ENCODE measurements at regions not wholly inside any gene's neighbourhood (a gene's known extent, or its start where the extent isn't known, plus 50 kb on each side); places are given as distances from the start of the nearest gene placed in this dataset.

DNA sequence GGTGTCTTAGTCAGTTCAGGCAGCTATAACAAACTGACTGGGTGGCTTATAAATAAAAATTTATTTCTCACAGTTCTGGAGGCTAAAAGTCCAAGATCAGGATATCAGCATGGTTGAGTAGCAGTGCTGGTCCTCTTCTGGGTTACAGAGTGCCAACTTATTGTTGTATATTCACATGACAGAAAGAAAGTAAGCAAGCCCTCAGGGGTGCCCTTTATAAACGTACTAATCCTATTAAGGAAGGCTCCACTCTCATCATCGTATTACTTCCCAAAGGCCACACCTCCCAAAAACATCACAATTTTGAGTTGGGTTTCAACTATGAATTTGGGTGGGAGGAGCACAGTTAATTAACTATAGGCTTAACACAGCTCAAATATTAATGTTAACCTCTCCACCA is 653.0 kb downstream of the DIPK2A start:
- no peak for DNase-seq (ENCODE audit: low spot score)

GRCh38 chr3:144626835-144627234 is 655.2 kb downstream of the DIPK2A start:
- no peak for DNase-seq (ENCODE audit: low spot score)

- no peak for DNase-seq (ENCODE audit: low spot score)
Observed at GRCh38 chr3:144629381-144629780, 657.8 kb downstream of the DIPK2A start.

- DNase-seq (ENCODE audit: low spot score) = no peak
Observed at GRCh38 chr3:144636833-144637232, 665.2 kb downstream of the DIPK2A start.

GRCh38 chr3:144638009-144638408 is 666.4 kb downstream of the DIPK2A start:
- DNase-seq (ENCODE audit: low spot score) = no peak

DNA sequence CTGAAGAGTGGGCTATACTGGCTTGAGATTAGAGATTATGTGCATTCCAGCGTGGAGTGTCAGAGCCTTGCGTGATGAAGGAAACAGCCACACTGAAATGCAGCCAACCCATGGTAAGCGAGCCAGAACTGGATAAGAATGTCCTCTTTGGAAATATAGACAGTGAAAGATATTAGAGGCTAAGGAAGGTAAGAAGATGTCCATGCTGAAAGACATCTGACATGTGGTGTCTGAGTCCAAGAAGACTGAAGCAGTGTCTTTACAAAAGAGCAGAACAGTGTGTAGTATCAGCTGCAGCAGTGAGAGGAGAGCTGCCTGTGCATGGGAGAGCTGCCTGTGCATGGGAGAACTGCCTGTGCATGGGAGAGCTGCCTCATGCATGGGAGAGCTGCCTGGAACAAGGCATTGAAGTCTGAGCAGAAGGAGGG is 672.2 kb downstream of the DIPK2A start:
- DNase-seq (ENCODE audit: low spot score) = no peak

- no peak for DNase-seq (ENCODE audit: low spot score)
Observed at GRCh38 chr3:144645300-144645699, 673.7 kb downstream of the DIPK2A start.

DNA sequence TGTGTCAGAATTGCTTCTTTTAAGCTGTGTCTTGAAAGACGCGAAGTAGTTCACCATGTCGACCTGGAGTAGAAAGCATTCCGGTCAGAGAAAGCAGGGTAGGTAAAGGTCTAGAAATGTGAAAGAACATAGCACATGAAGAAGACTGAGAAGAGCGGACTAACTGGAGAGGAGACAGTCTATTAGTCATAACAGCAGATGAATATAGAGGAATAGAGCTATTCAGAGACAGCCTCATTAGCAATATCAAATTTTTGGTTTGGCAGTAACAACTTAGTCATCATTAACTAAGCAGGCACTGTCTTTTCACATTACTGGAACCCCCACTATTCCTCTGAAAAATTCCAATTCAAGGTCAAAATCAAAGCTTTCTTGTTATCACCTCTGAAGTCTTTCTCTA is 678.8 kb downstream of the DIPK2A start:
- DNase-seq (ENCODE audit: low spot score) = no peak

- no peak for DNase-seq (ENCODE audit: low spot score)
Observed at GRCh38 chr3:144652573-144652972, 681.0 kb downstream of the DIPK2A start.

DNA sequence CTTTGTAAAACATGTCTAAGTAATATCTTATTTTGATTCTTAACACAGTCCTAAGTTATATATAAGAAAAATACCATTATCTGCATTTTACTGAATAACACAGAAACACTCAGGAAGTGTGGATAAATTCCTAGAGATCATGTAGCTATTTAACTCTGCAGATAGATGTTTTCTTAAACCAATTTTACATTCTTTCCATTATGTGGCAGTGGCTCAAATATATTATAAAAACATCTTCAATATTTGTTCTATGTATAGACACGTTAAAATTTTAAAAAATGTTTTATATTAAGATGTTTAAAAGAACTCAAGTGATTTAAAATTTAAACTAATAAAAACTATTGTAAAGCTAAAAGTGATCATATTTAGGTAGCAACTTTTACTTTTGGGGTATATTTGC is 683.8 kb downstream of the DIPK2A start:
- DNase-seq (ENCODE audit: low spot score) = no peak

DNA sequence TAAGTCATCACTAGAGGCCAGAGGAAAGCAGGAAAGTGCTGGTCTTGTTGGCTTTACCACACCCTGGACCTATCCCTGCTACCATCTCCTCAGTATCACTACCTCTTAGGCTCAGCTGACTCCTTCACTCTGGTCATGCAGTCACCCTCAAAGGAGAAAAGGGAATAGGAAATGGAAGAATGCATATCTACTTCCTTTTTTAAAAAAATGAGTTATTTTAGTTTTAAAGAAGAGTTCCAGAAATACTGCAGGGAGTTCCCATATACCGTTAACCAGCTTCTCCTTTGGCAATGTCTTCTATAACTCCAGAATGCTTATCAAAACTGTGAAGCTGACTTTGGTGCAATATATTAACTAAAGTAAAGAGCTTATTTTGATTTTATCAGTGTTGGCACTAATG is 688.6 kb downstream of the DIPK2A start:
- no peak for DNase-seq (ENCODE audit: low spot score)

DNA sequence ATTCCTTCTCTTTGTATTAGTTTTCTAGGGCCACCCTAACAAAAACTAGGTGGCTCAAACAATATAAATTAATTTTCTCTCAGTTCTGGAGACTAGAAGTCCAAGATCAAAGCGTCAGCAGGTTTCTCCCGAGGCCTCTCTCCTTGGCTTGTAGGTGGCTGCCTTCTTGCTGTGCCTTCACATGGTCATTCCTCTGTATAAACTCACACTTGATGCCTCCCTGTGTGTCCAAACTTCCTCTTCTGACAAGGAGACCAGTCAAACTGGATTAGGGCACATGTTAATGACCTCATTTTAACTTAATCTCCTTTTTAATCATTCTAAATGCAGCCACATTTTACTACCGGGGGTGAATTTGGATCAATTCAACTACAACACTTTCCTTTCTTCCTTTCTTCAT is 691.1 kb downstream of the DIPK2A start:
- no peak for DNase-seq (ENCODE audit: low spot score)

DNA sequence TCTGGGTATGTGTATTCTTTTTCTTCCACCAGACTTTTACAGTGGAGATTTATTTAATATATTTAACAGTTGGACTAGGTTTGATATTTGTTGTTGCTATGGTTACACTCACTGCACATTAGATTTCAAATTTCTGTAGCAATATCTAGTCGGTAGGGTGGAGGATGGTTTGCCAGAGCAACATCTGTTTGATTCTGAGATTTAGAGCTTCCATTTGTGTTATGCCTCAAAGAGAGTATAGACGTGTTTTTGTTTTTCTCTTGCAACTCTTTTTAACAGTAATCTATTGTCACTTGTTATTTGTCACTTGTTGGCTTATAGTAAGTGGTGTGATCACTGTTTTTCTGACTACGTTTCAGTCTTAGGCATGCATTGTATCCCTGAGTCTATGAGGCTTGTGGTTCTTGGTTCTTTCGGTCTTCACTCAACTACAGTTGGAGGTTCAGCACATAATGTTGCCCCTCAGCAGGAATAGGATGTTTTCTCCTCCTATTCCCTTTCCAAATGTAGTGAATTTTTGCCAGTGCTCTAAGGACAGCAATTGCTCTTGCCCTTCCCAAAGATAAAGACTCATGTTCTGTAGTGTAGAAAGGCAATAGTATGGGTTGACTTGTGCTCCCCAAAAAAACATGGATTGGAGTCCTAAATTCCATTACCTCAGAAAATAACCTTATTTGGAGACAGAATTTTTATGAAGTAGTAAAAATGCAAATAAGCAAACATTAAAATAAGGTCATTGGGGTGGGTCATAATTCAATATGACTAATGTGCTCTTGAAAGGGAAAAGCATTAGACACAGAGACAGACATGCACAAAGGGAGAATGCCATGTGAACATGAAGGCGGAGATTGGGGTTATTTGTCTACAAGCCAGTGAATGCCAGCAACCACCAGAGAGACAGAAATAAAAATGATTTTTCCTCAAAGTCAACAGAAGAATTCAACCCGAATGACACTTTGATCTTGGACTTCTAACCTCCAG is 692.1 kb downstream of the DIPK2A start:
- DNase-seq (ENCODE audit: low spot score) = no peak

- DNase-seq (ENCODE audit: low spot score) = no peak
Observed at GRCh38 chr3:144665567-144666053, 694.0 kb downstream of the DIPK2A start.

- no peak for DNase-seq (ENCODE audit: low spot score)
Observed at GRCh38 chr3:144670571-144670970, 698.9 kb downstream of the DIPK2A start.

DNA sequence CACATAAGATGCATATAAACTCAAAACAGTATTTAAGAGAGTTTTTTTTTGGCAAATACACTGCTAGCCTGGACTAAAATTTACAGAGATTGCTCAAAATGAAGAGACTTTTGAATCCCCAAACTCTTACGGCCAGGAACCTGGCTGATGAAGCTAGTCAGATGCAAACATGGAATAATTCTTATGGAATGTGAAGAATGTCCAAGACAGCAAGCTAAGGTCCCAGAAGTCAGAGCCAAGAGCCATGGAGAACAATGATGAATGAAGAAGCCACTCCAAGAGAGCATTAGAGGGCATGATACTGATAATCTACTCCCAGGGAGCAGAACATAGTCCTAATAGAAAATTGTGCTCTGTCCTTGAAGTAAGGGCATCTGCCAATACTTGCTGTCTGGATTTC is 705.5 kb downstream of the DIPK2A start:
- peak; percentile 7 for DNase-seq (ENCODE audit: low spot score)

- DNase-seq (ENCODE audit: low spot score) = no peak
Observed at GRCh38 chr3:144683065-144683464, 711.4 kb downstream of the DIPK2A start.

DNA sequence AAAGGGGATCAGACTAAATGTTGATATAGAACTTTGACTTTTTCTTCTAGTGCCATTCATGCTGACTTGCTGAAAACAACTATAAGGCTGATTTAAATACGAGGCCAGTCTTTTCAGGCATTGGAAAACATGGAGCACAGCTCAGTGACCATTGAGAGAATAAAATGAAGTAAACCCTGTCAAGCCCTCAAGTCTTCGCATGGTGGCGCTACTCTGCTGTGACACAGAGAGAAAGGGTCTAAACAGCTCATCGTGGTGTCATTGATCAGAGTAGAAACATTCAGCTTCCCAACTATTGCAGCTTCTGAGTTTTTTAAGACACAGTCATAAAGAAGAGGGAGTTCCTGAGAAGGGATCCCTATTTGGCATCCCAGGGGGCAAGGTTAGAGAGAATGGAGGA is 716.2 kb downstream of the DIPK2A start:
- DNase-seq (ENCODE audit: low spot score) = no peak

GRCh38 chr3:144692488-144692887 is 720.9 kb downstream of the DIPK2A start:
- no peak for DNase-seq (ENCODE audit: low spot score)

GRCh38 chr3:144708437-144708836 is 736.8 kb downstream of the DIPK2A start:
- no peak for DNase-seq (ENCODE audit: low spot score)

GRCh38 chr3:144737281-144737680 is 765.7 kb downstream of the DIPK2A start:
- no peak for DNase-seq (ENCODE audit: low spot score)

- DNase-seq (ENCODE audit: low spot score) = no peak
Observed at GRCh38 chr3:144743225-144743668, 771.6 kb downstream of the DIPK2A start.

GRCh38 chr3:144744473-144744872 is 772.9 kb downstream of the DIPK2A start:
- no peak for DNase-seq (ENCODE audit: low spot score)

GRCh38 chr3:144746631-144747030 is 775.0 kb downstream of the DIPK2A start:
- no peak for DNase-seq (ENCODE audit: low spot score)

Data from COLO829 (cell line).